ENCODE measurements at regions not wholly inside any gene's neighbourhood (a gene's known extent, or its start where the extent isn't known, plus 50 kb on each side); places are given as distances from the start of the nearest gene placed in this dataset.

DNA sequence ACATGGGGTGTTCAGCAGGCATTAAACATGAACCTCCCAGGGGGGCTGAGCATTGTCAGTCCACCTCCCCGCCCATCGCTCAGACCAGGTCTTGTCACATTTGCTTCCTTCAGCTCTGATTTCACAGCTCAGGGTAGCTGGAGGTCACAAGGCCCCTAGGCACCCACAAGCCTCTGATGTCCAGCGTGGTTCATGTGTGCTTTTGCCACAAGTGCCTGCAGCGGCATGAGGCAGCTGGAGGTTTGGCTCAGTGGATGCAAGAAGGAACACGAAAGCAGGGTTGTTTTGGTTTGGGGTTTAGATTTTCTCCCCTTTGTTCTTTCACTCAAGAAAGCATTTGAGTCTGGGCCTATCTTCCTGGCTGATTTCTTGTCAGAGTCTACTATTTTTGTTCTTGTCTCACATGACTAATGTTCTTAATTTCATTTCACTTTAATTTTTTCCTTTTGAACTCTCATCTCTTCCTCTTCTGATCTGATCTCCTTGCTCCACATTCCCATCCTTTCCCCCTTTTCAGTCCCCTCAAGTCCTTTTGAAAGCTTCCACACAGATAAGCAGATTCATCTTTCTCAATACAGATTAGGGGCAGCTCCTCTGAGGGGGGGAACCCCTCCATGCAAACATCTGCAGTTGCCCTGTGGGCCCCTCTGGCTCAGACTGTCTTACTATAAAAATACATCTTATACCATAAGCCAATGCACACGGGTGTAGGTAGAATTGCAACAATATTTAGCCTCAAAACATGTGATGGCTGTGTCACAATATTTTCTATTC, 68.1 kb upstream of the CEP85L start:
- H3K36me3 ChIP-seq (ENCODE audit: insufficient read depth): no peaks in the 10 kb centered on the region
- H3K27ac ChIP-seq (ENCODE audit: low read depth): no peak overlapping the region
- no peaks in the 10 kb centered on the region for H3K4me1 Mint-ChIP-seq
- H4K20me1 ChIP-seq (replicated peaks; ENCODE audit: insufficient read depth): no peaks in the 10 kb centered on the region
- H3K36me3 Mint-ChIP-seq (ENCODE audit: low read depth): no peaks in the 10 kb centered on the region
- DNase-seq (ENCODE audit: low spot score): no peak
- no peak for ATAC-seq
- H3K4me2 ChIP-seq: no peak overlapping the region
- H3K27me3 ChIP-seq (ENCODE audit: insufficient read depth): no peaks in the 10 kb centered on the region
- H3K27ac Mint-ChIP-seq: peak overlapping the region; percentile 40; the same call in 1 of the 2 replicates
- H3K4me1 ChIP-seq (ENCODE audit: insufficient read depth): no peaks in the 10 kb centered on the region
- H3K4me3 Mint-ChIP-seq: no peak overlapping the region
- H3K4me3 ChIP-seq: no peak overlapping the region
- H3K9me3 Mint-ChIP-seq: no peaks in the 10 kb centered on the region
- no peaks in the 10 kb centered on the region for H3K9me2 ChIP-seq (ENCODE audit: insufficient read depth)
- no peak overlapping the region for H2AFZ ChIP-seq
- H3F3A ChIP-seq (replicated peaks; ENCODE audit: low read depth): no peaks in the 10 kb centered on the region
- TF ChIP-seq, protein P1, sequence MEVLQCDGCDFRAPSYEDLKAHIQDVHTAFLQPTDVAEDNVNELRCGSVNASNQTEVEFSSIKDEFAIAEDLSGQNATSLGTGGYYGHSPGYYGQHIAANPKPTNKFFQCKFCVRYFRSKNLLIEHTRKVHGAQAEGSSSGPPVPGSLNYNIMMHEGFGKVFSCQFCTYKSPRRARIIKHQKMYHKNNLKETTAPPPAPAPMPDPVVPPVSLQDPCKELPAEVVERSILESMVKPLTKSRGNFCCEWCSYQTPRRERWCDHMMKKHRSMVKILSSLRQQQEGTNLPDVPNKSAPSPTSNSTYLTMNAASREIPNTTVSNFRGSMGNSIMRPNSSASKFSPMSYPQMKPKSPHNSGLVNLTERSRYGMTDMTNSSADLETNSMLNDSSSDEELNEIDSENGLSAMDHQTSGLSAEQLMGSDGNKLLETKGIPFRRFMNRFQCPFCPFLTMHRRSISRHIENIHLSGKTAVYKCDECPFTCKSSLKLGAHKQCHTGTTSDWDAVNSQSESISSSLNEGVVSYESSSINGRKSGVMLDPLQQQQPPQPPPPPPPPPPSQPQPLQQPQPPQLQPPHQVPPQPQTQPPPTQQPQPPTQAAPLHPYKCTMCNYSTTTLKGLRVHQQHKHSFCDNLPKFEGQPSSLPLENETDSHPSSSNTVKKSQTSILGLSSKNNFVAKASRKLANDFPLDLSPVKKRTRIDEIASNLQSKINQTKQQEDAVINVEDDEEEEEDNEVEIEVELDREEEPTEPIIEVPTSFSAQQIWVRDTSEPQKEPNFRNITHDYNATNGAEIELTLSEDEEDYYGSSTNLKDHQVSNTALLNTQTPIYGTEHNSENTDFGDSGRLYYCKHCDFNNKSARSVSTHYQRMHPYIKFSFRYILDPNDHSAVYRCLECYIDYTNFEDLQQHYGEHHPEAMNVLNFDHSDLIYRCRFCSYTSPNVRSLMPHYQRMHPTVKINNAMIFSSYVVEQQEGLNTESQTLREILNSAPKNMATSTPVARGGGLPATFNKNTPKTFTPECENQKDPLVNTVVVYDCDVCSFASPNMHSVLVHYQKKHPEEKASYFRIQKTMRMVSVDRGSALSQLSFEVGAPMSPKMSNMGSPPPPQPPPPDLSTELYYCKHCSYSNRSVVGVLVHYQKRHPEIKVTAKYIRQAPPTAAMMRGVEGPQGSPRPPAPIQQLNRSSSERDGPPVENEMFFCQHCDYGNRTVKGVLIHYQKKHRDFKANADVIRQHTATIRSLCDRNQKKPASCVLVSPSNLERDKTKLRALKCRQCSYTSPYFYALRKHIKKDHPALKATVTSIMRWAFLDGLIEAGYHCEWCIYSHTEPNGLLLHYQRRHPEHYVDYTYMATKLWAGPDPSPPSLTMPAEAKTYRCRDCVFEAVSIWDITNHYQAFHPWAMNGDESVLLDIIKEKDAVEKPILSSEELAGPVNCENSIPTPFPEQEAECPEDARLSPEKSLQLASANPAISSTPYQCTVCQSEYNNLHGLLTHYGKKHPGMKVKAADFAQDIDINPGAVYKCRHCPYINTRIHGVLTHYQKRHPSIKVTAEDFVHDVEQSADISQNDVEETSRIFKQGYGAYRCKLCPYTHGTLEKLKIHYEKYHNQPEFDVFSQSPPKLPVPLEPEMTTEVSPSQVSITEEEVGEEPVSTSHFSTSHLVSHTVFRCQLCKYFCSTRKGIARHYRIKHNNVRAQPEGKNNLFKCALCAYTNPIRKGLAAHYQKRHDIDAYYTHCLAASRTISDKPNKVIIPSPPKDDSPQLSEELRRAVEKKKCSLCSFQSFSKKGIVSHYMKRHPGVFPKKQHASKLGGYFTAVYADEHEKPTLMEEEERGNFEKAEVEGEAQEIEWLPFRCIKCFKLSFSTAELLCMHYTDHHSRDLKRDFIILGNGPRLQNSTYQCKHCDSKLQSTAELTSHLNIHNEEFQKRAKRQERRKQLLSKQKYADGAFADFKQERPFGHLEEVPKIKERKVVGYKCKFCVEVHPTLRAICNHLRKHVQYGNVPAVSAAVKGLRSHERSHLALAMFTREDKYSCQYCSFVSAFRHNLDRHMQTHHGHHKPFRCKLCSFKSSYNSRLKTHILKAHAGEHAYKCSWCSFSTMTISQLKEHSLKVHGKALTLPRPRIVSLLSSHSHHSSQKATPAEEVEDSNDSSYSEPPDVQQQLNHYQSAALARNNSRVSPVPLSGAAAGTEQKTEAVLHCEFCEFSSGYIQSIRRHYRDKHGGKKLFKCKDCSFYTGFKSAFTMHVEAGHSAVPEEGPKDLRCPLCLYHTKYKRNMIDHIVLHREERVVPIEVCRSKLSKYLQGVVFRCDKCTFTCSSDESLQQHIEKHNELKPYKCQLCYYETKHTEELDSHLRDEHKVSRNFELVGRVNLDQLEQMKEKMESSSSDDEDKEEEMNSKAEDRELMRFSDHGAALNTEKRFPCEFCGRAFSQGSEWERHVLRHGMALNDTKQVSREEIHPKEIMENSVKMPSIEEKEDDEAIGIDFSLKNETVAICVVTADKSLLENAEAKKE (CRISPR knock-in tag; IDR thresholded peaks at IDR 0.05): no peak
- TF ChIP-seq, protein P2, sequence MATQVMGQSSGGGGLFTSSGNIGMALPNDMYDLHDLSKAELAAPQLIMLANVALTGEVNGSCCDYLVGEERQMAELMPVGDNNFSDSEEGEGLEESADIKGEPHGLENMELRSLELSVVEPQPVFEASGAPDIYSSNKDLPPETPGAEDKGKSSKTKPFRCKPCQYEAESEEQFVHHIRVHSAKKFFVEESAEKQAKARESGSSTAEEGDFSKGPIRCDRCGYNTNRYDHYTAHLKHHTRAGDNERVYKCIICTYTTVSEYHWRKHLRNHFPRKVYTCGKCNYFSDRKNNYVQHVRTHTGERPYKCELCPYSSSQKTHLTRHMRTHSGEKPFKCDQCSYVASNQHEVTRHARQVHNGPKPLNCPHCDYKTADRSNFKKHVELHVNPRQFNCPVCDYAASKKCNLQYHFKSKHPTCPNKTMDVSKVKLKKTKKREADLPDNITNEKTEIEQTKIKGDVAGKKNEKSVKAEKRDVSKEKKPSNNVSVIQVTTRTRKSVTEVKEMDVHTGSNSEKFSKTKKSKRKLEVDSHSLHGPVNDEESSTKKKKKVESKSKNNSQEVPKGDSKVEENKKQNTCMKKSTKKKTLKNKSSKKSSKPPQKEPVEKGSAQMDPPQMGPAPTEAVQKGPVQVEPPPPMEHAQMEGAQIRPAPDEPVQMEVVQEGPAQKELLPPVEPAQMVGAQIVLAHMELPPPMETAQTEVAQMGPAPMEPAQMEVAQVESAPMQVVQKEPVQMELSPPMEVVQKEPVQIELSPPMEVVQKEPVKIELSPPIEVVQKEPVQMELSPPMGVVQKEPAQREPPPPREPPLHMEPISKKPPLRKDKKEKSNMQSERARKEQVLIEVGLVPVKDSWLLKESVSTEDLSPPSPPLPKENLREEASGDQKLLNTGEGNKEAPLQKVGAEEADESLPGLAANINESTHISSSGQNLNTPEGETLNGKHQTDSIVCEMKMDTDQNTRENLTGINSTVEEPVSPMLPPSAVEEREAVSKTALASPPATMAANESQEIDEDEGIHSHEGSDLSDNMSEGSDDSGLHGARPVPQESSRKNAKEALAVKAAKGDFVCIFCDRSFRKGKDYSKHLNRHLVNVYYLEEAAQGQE (IDR thresholded peaks at IDR 0.05; ENCODE audit: unreplicated experiment): no peak
- no peak for TF ChIP-seq CREB1 (CRISPR knock-in tag; IDR thresholded peaks at IDR 0.05; ENCODE audit: low read depth)
- no peak for TF ChIP-seq JUNB (IDR thresholded peaks at IDR 0.05; ENCODE audit: unreplicated experiment)
- no peak for TF ChIP-seq STAT1 (IDR thresholded peaks at IDR 0.05; ENCODE audit: unreplicated experiment)
- no peak for TF ChIP-seq NANOG (IDR thresholded peaks at IDR 0.05; ENCODE audit: borderline replicate concordance)
- TF ChIP-seq ZNF114 (CRISPR knock-in tag; IDR thresholded peaks at IDR 0.05): no peak
- peaks cover 3% of the 10 kb centered on the region for H3K27me3 Mint-ChIP-seq (ENCODE audit: insufficient read depth, low read depth, poor library complexity)
- no peaks in the 10 kb centered on the region for H3K79me2 ChIP-seq (replicated peaks; ENCODE audit: insufficient read depth)
